ENCODE measurements at regions not wholly inside any gene's neighbourhood (a gene's known extent, or its start where the extent isn't known, plus 50 kb on each side); places are given as distances from the start of the nearest gene placed in this dataset.

- no TSS peak for BruUV-seq (replicated peaks)
Measured at GRCh38 chr2:180124273-180125139, 117.4 kb upstream of the CWC22 start.

GRCh38 chr2:180122874-180123273, 115.8 kb upstream of the CWC22 start:
- Histone ChIP-seq H3K4me2 (no peak overlapping the region), H4K20me1 (ENCODE audit: insufficient read depth) (no peaks in the 10 kb centered on the region), H2AFZ (peak overlapping the region; percentile 62), H3K27ac (no peak overlapping the region), H3F3A (ENCODE audit: insufficient read depth, low read depth) (no peaks in the 10 kb centered on the region), H3K9me2 (ENCODE audit: insufficient read depth) (peaks cover 4% of the 10 kb centered on the region; the same call in 1 of the 2 replicates), H3K4me3 (no peak overlapping the region), H3K79me2 (ENCODE audit: low read depth) (no peaks in the 10 kb centered on the region), H3K9me3 (ENCODE audit: insufficient read depth, low read depth) (no peaks in the 10 kb centered on the region), H3K36me3 (ENCODE audit: low read depth) (no peaks in the 10 kb centered on the region), H3K4me1 (replicated peaks; ENCODE audit: insufficient read depth) (peaks cover 11% of the 10 kb centered on the region; the same call in 1 of the 2 replicates), H3K27me3 (ENCODE audit: insufficient read depth, low read depth) (no peaks in the 10 kb centered on the region)
- TF ChIP-seq CTCF (conservative IDR thresholded peaks at IDR 0.05) (no peak), EZH2 (IDR thresholded peaks at IDR 0.05; ENCODE audit: low read depth) (no peak)
- no TSS peak for BruUV-seq (replicated peaks)
- ChIA-PET CTCF (interaction anchor here (0.6 to 2.7 kb wide), 3 partner anchors 1343 to 1592 kb away, joined by 6 to 17 read pairs (median 14); no protein-coding TSS in a partner anchor), POLR2A (ENCODE audit: unreplicated experiment) (no interaction called here)
- intact Hi-C loops (cut with micrococcal nuclease; ENCODE audit: unreplicated experiment) = loop anchor here (5.0 to 10.0 kb wide), 4 partner anchors 982 to 1954 kb away; partner anchors contain the start of gene ITPRID2
- peak in 1 of 2 experiments; percentile 53 for DNase-seq

More at GRCh38 chr2:180124273-180125139, 117.4 kb upstream of the CWC22 start:
- no peaks in the 10 kb centered on the region for H3K79me2 ChIP-seq (ENCODE audit: low read depth)
- DNase-seq = peak; percentile 26 to 57
- no peak for TF ChIP-seq EZH2 (IDR thresholded peaks at IDR 0.05; ENCODE audit: low read depth)
- TF ChIP-seq CTCF (conservative IDR thresholded peaks at IDR 0.05) = peak; percentile 94
- no peaks in the 10 kb centered on the region for H4K20me1 ChIP-seq (ENCODE audit: insufficient read depth)
- H3K9me3 ChIP-seq (ENCODE audit: insufficient read depth, low read depth) = no peaks in the 10 kb centered on the region
- H3K9me2 ChIP-seq (ENCODE audit: insufficient read depth) = no peaks in the 10 kb centered on the region
- ChIA-PET CTCF (interaction anchor here (0.5 to 2.7 kb wide), 7 partner anchors 774 to 1792 kb away, joined by 3 to 17 read pairs (median 4); no protein-coding TSS in a partner anchor), POLR2A (ENCODE audit: unreplicated experiment) (no interaction called here)
- H3K4me2 ChIP-seq = peak overlapping the region; percentile 5; the same call in 1 of the 2 replicates
- no peak overlapping the region for H2AFZ ChIP-seq
- H3K4me1 ChIP-seq (replicated peaks; ENCODE audit: insufficient read depth) = peaks cover 11% of the 10 kb centered on the region; the same call in 1 of the 2 replicates
- H3K36me3 ChIP-seq (ENCODE audit: low read depth) = no peaks in the 10 kb centered on the region
- intact Hi-C loops (cut with micrococcal nuclease; ENCODE audit: unreplicated experiment) = loop anchor here (1.0 to 10.0 kb wide), 12 partner anchors 118 to 1953 kb away; partner anchors contain the start of gene ITPRID2
- no peak overlapping the region for H3K4me3 ChIP-seq
- no peaks in the 10 kb centered on the region for H3F3A ChIP-seq (ENCODE audit: insufficient read depth, low read depth)
- no peak overlapping the region for H3K27ac ChIP-seq
- H3K27me3 ChIP-seq (ENCODE audit: insufficient read depth, low read depth) = no peaks in the 10 kb centered on the region

- no peaks in the 10 kb centered on the region for H3K9me3 ChIP-seq (ENCODE audit: insufficient read depth, low read depth)
- peaks cover 4% of the 10 kb centered on the region; the same call in 1 of the 2 replicates for H3K9me2 ChIP-seq (ENCODE audit: insufficient read depth)
- DNase-seq = no peak
- intact Hi-C loops (cut with micrococcal nuclease; ENCODE audit: unreplicated experiment) = no loop called here
- H3K36me3 ChIP-seq (ENCODE audit: low read depth) = no peaks in the 10 kb centered on the region
- no peak overlapping the region for H3K4me3 ChIP-seq
- H2AFZ ChIP-seq = 0 out of 2 replicates have a peak overlapping the region, but pooled peaks have one; percentile 7
- no peaks in the 10 kb centered on the region for H3K4me1 ChIP-seq (replicated peaks; ENCODE audit: insufficient read depth)
- H4K20me1 ChIP-seq (ENCODE audit: insufficient read depth) = no peaks in the 10 kb centered on the region
- TF ChIP-seq EZH2 (IDR thresholded peaks at IDR 0.05; ENCODE audit: low read depth) (no peak), CTCF (conservative IDR thresholded peaks at IDR 0.05) (no peak)
- ChIA-PET POLR2A (ENCODE audit: unreplicated experiment) (no interaction called here), CTCF (no interaction called here)
- no TSS peak for BruUV-seq (replicated peaks)
- no peak overlapping the region for H3K27ac ChIP-seq
- H3K79me2 ChIP-seq (ENCODE audit: low read depth) = no peaks in the 10 kb centered on the region
- H3K4me2 ChIP-seq = no peak overlapping the region
- no peaks in the 10 kb centered on the region for H3K27me3 ChIP-seq (ENCODE audit: insufficient read depth, low read depth)
- no peaks in the 10 kb centered on the region for H3F3A ChIP-seq (ENCODE audit: insufficient read depth, low read depth)
Measured at GRCh38 chr2:180115675-180116074, 108.6 kb upstream of the CWC22 start.
